HFFc6 (cell line): ENCODE measurements at regions not wholly inside any gene's neighbourhood (a gene's known extent, or its start where the extent isn't known, plus 50 kb on each side); places are given as distances from the start of the nearest gene placed in this dataset.

Experiments
- DNase-seq: peaks from one replicate; pipeline ENCODE4 v3.0.0-alpha.2; 2018
- H3K27ac Mint-ChIP-seq: 2 replicates; pipeline ENCODE4 v1.8.0; 2020; ENCODE audit warnings: mild to moderate bottlenecking, mixed read lengths
- H3K27me3 Mint-ChIP-seq: 2 replicates; pipeline ENCODE4 v1.8.0; 2021; ENCODE audit warnings: mild to moderate bottlenecking, moderate library complexity, mixed read lengths; ENCODE audit not compliant: insufficient read depth
- H3K36me3 Mint-ChIP-seq: 2 replicates; pipeline ENCODE4 v1.8.0; 2021; ENCODE audit warnings: low read depth, mixed read lengths
- H3K4me1 Mint-ChIP-seq: 2 replicates; pipeline ENCODE4 v1.8.0; 2020; ENCODE audit warnings: low read depth, mixed read lengths
- H3K4me3 Mint-ChIP-seq: 2 replicates; pipeline ENCODE4 v1.8.0; 2020; ENCODE audit warnings: mild to moderate bottlenecking, moderate library complexity, mixed read lengths
- H3K9me3 Mint-ChIP-seq: 2 replicates; pipeline ENCODE4 v1.8.0; 2020; ENCODE audit warnings: mild to moderate bottlenecking, mixed read lengths
- CTCF ChIP-seq: fragments of 200-600 bp; sonication (generic); IDR thresholded peaks from 2 replicates; pipeline ENCODE4 v1.5.0; 2021; ENCODE audit warnings: antibody characterized with exemption, mild to moderate bottlenecking

GRCh38 chr2:179340678-179341077 is 76.0 kb upstream of the SESTD1 start:
- Mint-ChIP-seq H3K9me3 (no peaks in the 10 kb centered on the region), H3K27me3 (peaks cover under 1% of the 10 kb centered on the region), H3K4me3 (no peak overlapping the region), H3K4me1 (peaks cover 23% of the 10 kb centered on the region), H3K36me3 (no peaks in the 10 kb centered on the region), H3K27ac (no peak overlapping the region)
- peak; percentile 11 for DNase-seq
- peak; percentile 64 for TF ChIP-seq CTCF

GRCh38 chr2:179338681-179339080 is 74.0 kb upstream of the SESTD1 start:
- TF ChIP-seq CTCF = no peak
- H3K4me1 Mint-ChIP-seq = peaks cover 9% of the 10 kb centered on the region
- H3K27me3 Mint-ChIP-seq = peaks cover 2% of the 10 kb centered on the region
- no peak overlapping the region for H3K4me3 Mint-ChIP-seq
- no peaks in the 10 kb centered on the region for H3K36me3 Mint-ChIP-seq
- H3K27ac Mint-ChIP-seq = no peak overlapping the region
- DNase-seq = peak; percentile 4
- H3K9me3 Mint-ChIP-seq = no peaks in the 10 kb centered on the region

GRCh38 chr2:179336782-179337534 is 72.3 kb upstream of the SESTD1 start:
- no peaks in the 10 kb centered on the region for H3K36me3 Mint-ChIP-seq
- peak; percentile 33 for DNase-seq
- no peaks in the 10 kb centered on the region for H3K9me3 Mint-ChIP-seq
- no peak overlapping the region for H3K4me3 Mint-ChIP-seq
- peaks cover 17% of the 10 kb centered on the region for H3K4me1 Mint-ChIP-seq
- peaks cover 2% of the 10 kb centered on the region for H3K27me3 Mint-ChIP-seq
- no peak overlapping the region for H3K27ac Mint-ChIP-seq
- no peak for TF ChIP-seq CTCF

GRCh38 chr2:179335732-179336131 is 71.1 kb upstream of the SESTD1 start:
- H3K4me3 Mint-ChIP-seq = no peak overlapping the region
- H3K9me3 Mint-ChIP-seq = no peaks in the 10 kb centered on the region; the same call in 1 of the 2 replicates
- H3K27ac Mint-ChIP-seq = no peak overlapping the region
- peaks cover 3% of the 10 kb centered on the region for H3K27me3 Mint-ChIP-seq
- no peak for TF ChIP-seq CTCF
- H3K36me3 Mint-ChIP-seq = no peaks in the 10 kb centered on the region
- H3K4me1 Mint-ChIP-seq = peaks cover 17% of the 10 kb centered on the region
- no peak for DNase-seq

GRCh38 chr2:179332903-179333302 is 68.3 kb upstream of the SESTD1 start:
- Mint-ChIP-seq H3K27me3 (peaks cover 3% of the 10 kb centered on the region), H3K9me3 (peaks cover 9% of the 10 kb centered on the region), H3K27ac (no peak overlapping the region), H3K4me3 (no peak overlapping the region), H3K4me1 (peaks cover 17% of the 10 kb centered on the region), H3K36me3 (no peaks in the 10 kb centered on the region)
- DNase-seq = peak; percentile 30
- TF ChIP-seq CTCF = no peak
